Upper lobe of left lung (tissue), 4 donors: ENCODE measurements at regions not wholly inside any gene's neighbourhood (a gene's known extent, or its start where the extent isn't known, plus 50 kb on each side); places are given as distances from the start of the nearest gene placed in this dataset.

Experiments
- EP300 ChIP-seq, 4 donors: sonication (generic); formaldehyde crosslinking; IDR thresholded peaks; one replicate each; pipeline ENCODE4 v1.5.1; 2017; ENCODE audit warnings: antibody characterized with exemption in 4 of 4, control low read depth in 2 of 4
- POLR2A ChIP-seq, 4 donors: fragments of 450-650 bp; IDR thresholded peaks; one replicate each; pipeline ENCODE4 v1.5.1; 2016 to 2017; ENCODE audit warnings: antibody characterized with exemption in 4 of 4, mild to moderate bottlenecking in 2 of 4
- POLR2AphosphoS5 ChIP-seq, 2 donors: sonication (generic); formaldehyde crosslinking; IDR thresholded peaks; one replicate each; pipeline ENCODE4 v1.5.1; 2017; ENCODE audit warnings: antibody characterized with exemption in 2 of 2
- TF ChIP-seq, protein P1 (sequence below), 6 experiments: fragments of 450-650 bp in 4 of 6; fragments of 200-600 bp in 2 of 6; sonication (generic) in 2 of 6; IDR thresholded peaks; one replicate each; pipeline ENCODE4 v1.5.1; 2016 to 2019; ENCODE audit warnings: antibody characterized with exemption in 6 of 6

DNA sequence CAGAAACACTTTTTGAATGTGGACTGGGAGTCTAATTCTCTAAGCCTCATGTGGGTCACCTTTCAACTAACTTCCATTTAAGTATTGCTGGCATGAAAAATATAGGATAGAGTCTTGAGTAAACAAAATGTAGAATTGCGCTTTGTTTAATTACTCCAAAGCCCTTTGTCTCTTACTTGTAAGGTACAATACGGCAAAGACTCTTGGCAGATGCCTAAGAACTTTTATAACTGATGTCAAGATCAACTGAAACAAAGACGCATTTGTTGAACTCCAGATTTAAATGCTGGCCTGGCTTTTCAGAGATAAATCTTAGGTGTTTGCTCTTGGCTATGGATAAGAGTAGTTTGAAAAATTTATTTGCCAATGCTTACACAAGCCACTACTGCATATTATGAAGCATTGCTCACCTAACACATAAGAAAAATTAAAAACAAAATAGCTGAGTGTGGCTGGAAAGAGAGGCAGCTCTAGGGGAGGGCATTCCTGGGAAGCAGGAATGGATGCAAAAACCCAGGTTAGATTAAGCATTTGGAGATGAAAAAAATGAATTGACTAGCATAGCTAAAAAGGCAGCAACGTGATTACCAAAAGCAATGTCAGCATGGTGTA, 107.3 kb upstream of the STARD13 start:
- TF ChIP-seq POLR2AphosphoS5 (IDR thresholded peaks at IDR 0.05) (no peak), POLR2A (IDR thresholded peaks at IDR 0.05) (no peak), EP300 (IDR thresholded peaks at IDR 0.05) (no peak)
- TF ChIP-seq, protein P1, sequence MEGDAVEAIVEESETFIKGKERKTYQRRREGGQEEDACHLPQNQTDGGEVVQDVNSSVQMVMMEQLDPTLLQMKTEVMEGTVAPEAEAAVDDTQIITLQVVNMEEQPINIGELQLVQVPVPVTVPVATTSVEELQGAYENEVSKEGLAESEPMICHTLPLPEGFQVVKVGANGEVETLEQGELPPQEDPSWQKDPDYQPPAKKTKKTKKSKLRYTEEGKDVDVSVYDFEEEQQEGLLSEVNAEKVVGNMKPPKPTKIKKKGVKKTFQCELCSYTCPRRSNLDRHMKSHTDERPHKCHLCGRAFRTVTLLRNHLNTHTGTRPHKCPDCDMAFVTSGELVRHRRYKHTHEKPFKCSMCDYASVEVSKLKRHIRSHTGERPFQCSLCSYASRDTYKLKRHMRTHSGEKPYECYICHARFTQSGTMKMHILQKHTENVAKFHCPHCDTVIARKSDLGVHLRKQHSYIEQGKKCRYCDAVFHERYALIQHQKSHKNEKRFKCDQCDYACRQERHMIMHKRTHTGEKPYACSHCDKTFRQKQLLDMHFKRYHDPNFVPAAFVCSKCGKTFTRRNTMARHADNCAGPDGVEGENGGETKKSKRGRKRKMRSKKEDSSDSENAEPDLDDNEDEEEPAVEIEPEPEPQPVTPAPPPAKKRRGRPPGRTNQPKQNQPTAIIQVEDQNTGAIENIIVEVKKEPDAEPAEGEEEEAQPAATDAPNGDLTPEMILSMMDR (IDR thresholded peaks at IDR 0.05) = no peak
